Lower leg skin (tissue), 4 donors: ENCODE measurements at regions not wholly inside any gene's neighbourhood (a gene's known extent, or its start where the extent isn't known, plus 50 kb on each side); places are given as distances from the start of the nearest gene placed in this dataset.

ENCODE experiments used
- DNase-seq, 2 donors: peaks; one replicate each; pipeline ENCODE4 v3.0.0-alpha.2; 2019; ENCODE audit warnings: low spot score in 2 of 2
- H3K4me3 ChIP-seq: fragments of 200-600 bp; sonication (generic); 2 replicates; pipeline ENCODE4 v1.5.1; 2017; ENCODE audit warnings: mild to moderate bottlenecking, low read depth; ENCODE audit not compliant: poor library complexity, severe bottlenecking
- CTCF ChIP-seq, 3 donors: fragments of 450-650 bp; IDR thresholded peaks; one replicate each; pipeline ENCODE4 v1.5.1; 2016; ENCODE audit warnings: antibody characterized with exemption in 3 of 3, mild to moderate bottlenecking in 3 of 3, moderate library complexity in 2 of 3
- POLR2A ChIP-seq, 2 donors: fragments of 450-650 bp; IDR thresholded peaks; one replicate each; pipeline ENCODE4 v1.6.1; 2016 to 2017; ENCODE audit warnings: antibody characterized with exemption in 2 of 2, mild to moderate bottlenecking in 1 of 2, moderate library complexity in 1 of 2
- WGBS, 2 donors: methylation state at CpG; one replicate each; pipeline ENCODE4 v1.1.5; 2018; 5-methylcytosine and 5-hydroxymethylcytosine counted together
- intact Hi-C: fragments of 100-400 bp; cut with DNase I; formaldehyde crosslinking; loops from one replicate; pipeline ENCODE4 v1.15.0; 2023; ENCODE audit warnings: low total_unique reads

- no peak for TF ChIP-seq CTCF (IDR thresholded peaks at IDR 0.05)
- TF ChIP-seq POLR2A (IDR thresholded peaks at IDR 0.05) = no peak
- intact Hi-C loops = no loop called here
- H3K4me3 ChIP-seq = no peak overlapping the region
- peak in 1 of 2 donors; percentile 20 for DNase-seq
Measured at GRCh38 chr5:154618696-154619095, 136.5 kb upstream of the LARP1 start.

- intact Hi-C loops = loop anchor here (5.0 kb wide), 1 partner anchor 147 kb away; no protein-coding TSS in a partner anchor
- DNase-seq = no peak
- H3K4me3 ChIP-seq = no peak overlapping the region
- TF ChIP-seq POLR2A (IDR thresholded peaks at IDR 0.05) (no peak), CTCF (IDR thresholded peaks at IDR 0.05) (no peak)
- 94 to 97% methylated on average over 2 of the region's 2 CpGs for WGBS, 2 donors
Measured at GRCh38 chr5:154614595-154614994, 136.6 kb upstream of the HAND1 start.

DNA sequence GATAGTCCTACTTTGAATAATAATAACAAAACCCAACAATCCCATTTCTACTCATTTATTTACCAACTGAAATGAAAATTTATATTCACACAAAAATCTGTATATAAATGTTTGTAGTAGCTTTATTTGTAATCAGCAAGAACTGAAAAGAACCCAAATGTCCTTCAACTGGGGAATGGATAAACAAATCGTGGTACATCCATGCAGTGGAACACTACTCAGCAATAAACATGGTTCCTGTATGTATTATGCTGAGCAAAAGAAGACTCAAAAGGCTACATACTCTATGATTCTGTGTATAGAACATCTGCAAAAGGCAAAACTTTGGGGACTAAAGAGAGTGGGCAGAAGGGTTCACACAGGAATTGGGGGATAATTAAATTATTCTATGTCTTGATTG, 136.1 kb upstream of the HAND1 start:
- intact Hi-C loops = loop anchor here (5.0 kb wide), 1 partner anchor 147 kb away; no protein-coding TSS in a partner anchor
- no peak for TF ChIP-seq POLR2A (IDR thresholded peaks at IDR 0.05)

GRCh38 chr5:154612666-154613065, 134.6 kb upstream of the HAND1 start:
- WGBS, 2 donors = 73 to 79% methylated on average over 5 of the region's 5 CpGs
- no peak for DNase-seq
- no peak overlapping the region for H3K4me3 ChIP-seq
- intact Hi-C loops = loop anchor here (5.0 kb wide), 1 partner anchor 145 kb away; no protein-coding TSS in a partner anchor
- TF ChIP-seq CTCF (IDR thresholded peaks at IDR 0.05) (no peak), POLR2A (IDR thresholded peaks at IDR 0.05) (no peak)

More for the DNA sequence above, 136.1 kb upstream of the HAND1 start:
- 76 to 87% methylated on average over 1 of the region's 1 CpG for WGBS, 2 donors
- H3K4me3 ChIP-seq = no peak overlapping the region
- DNase-seq = no peak

DNA sequence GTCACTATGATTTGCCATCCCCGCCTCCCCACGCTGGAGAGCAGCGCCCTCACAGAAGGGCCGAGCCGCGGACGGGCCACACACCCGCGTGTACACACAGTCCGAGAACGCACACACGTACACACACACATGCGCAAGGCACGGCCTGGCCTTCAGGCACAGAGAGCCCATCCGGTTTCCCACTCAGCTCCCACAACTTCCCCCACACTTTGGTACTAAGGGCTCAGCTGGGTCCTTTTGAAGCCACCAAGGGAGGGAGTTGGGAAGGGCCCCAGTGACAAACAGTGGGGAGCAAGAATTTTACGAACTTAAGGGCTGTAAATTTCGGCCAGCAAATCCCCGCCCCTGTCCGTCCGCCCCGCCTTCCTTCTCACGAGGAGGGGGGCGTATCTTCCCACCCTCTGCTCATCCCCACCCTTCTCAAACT, 133.3 kb upstream of the HAND1 start:
- no peak for DNase-seq
- intact Hi-C loops = loop anchor here (5.0 kb wide), 1 partner anchor 144 kb away; no protein-coding TSS in a partner anchor
- H3K4me3 ChIP-seq = no peak overlapping the region
- TF ChIP-seq CTCF (IDR thresholded peaks at IDR 0.05) (no peak), POLR2A (IDR thresholded peaks at IDR 0.05) (no peak)
- WGBS, 2 donors = 1 to 8% methylated on average over 22 to 23 of the region's 23 CpGs

GRCh38 chr5:154610321-154611154, 132.5 kb upstream of the HAND1 start:
- 2 to 3% methylated on average over 34 to 38 of the region's 50 CpGs for WGBS, 2 donors
- intact Hi-C loops = loop anchor here (5.0 kb wide), 1 partner anchor 143 kb away; no protein-coding TSS in a partner anchor
- TF ChIP-seq CTCF (IDR thresholded peaks at IDR 0.05) (no peak), POLR2A (IDR thresholded peaks at IDR 0.05) (no peak)
- H3K4me3 ChIP-seq = no peak overlapping the region
- peak; percentile 43 to 92 for DNase-seq
